B cell (primary cell): ENCODE measurements at regions not wholly inside any gene's neighbourhood (a gene's known extent, or its start where the extent isn't known, plus 50 kb on each side); places are given as distances from the start of the nearest gene placed in this dataset.

ENCODE experiments used
- ATAC-seq: fragments of 200-7000 bp; cut with Tn5 transposase; one replicate; pipeline ENCODE4 v1.10.0; 2021; ENCODE audit warnings: low read depth, mild to moderate bottlenecking, moderate number of reproducible peaks, moderate library complexity
- CTCF ChIA-PET: fragments of 350-600 bp; sonication (Branson Sonifier 250); formaldehyde crosslinking; loops from one replicate; lab custom pipeline; 2021; ENCODE audit warnings: antibody characterized with exemption, inconsistent platforms; lab: Charles Lee
- POLR2A ChIA-PET: fragments of 350-600 bp; sonication (Branson Sonifier 250); formaldehyde crosslinking; loops from one replicate; lab custom pipeline; 2021; ENCODE audit warnings: antibody characterized with exemption; lab: Charles Lee
- DNase-seq: peaks from one replicate; pipeline ENCODE4 v3.0.0; 2013
- H2AFZ ChIP-seq: 2 replicates; pipeline ENCODE4 v1.6.1; 2012; ENCODE audit warnings: mild to moderate bottlenecking, low read depth, low read length; ENCODE audit not compliant: insufficient read depth, poor library complexity, severe bottlenecking
- H3K27ac ChIP-seq, 2 donors: 1 replicate in 1 of 2; 2 replicates in 1 of 2; pipeline ENCODE4 v1.5.1; 2012 to 2013; ENCODE audit warnings: low read length in 2 of 2, mild to moderate bottlenecking in 2 of 2, moderate library complexity in 1 of 2
- H3K27me3 ChIP-seq, 4 experiments: fragments of 200-600 bp in 1 of 4; sonication (generic) in 1 of 4; replicated peaks in 1 of 4; 1 replicate in 2 of 4; 2 replicates in 2 of 4; pipeline versions ENCODE4 v1.6.1 to v1.7.0; 2013 to 2016; ENCODE audit warnings: low read length in 3 of 4, mild to moderate bottlenecking in 2 of 4, mixed read lengths in 1 of 4, moderate library complexity in 1 of 4; ENCODE audit not compliant: insufficient read depth in 4 of 4, control insufficient read depth in 3 of 4; ENCODE audit errors: control extremely low read depth in 1 of 4
- H3K36me3 ChIP-seq, 2 experiments: replicated peaks in 1 of 2; 1 replicate in 1 of 2; 2 replicates in 1 of 2; pipeline versions ENCODE4 v1.6.1 to v1.7.1; 2013; ENCODE audit warnings: low read length in 1 of 2; ENCODE audit not compliant: insufficient read depth in 2 of 2, control insufficient read depth in 1 of 2; ENCODE audit errors: control extremely low read depth in 1 of 2, extremely low read depth in 1 of 2
- H3K4me1 ChIP-seq, 2 donors: fragments of 200-600 bp in 1 of 2; sonication (generic) in 1 of 2; 1 replicate in 1 of 2; 2 replicates in 1 of 2; pipeline versions ENCODE4 v1.5.1 to v1.6.1; 2013 to 2017; ENCODE audit warnings: low read length in 2 of 2; ENCODE audit not compliant: control insufficient read depth in 2 of 2, insufficient read depth in 2 of 2
- H3K4me2 ChIP-seq: replicated peaks from 2 replicates; pipeline ENCODE3; 2012; ENCODE audit warnings: mild to moderate bottlenecking, low read depth, low read length; ENCODE audit not compliant: poor library complexity, severe bottlenecking
- H3K4me3 ChIP-seq, 5 experiments: fragments of 200-600 bp in 1 of 5; sonication (generic) in 1 of 5; 1 replicate in 3 of 5; 2 replicates in 2 of 5; pipeline versions ENCODE4 v1.5.1 to v1.7.0; 2011 to 2016; ENCODE audit warnings: low read length in 4 of 5, mild to moderate bottlenecking in 4 of 5, low read depth in 2 of 5, control low read depth in 1 of 5, moderate library complexity in 1 of 5; ENCODE audit not compliant: insufficient read depth in 1 of 5; ENCODE audit errors: control extremely low read depth in 1 of 5, extremely low read depth in 1 of 5
- H3K79me2 ChIP-seq: fragments of 200-600 bp; sonication (generic); one replicate; pipeline ENCODE4 v1.6.0; 2016; ENCODE audit warnings: low read length; ENCODE audit not compliant: control insufficient read depth, insufficient read depth
- H3K9ac ChIP-seq: fragments of 200-600 bp; sonication (generic); 2 replicates; pipeline ENCODE4 v1.6.1; 2017; ENCODE audit warnings: mild to moderate bottlenecking, low read length, moderate library complexity
- H3K9me3 ChIP-seq, 3 donors: one replicate each; pipeline versions ENCODE4 v1.6.1 to v1.7.1; 2013; ENCODE audit warnings: low read length in 2 of 3; ENCODE audit not compliant: control insufficient read depth in 2 of 3, insufficient read depth in 1 of 3; ENCODE audit errors: control extremely low read depth in 1 of 3
- H4K20me1 ChIP-seq: 2 replicates; pipeline ENCODE4 v1.6.0; 2012; ENCODE audit warnings: mild to moderate bottlenecking, low read length; ENCODE audit not compliant: insufficient read depth, control insufficient read depth, poor library complexity, severe bottlenecking
- H3K27ac Mint-ChIP-seq: one replicate; pipeline ENCODE4 v1.8.0; 2021; ENCODE audit warnings: mixed read lengths
- H3K27me3 Mint-ChIP-seq: one replicate; pipeline ENCODE4 v1.8.0; 2021; ENCODE audit warnings: mixed read lengths
- H3K4me1 Mint-ChIP-seq: one replicate; pipeline ENCODE4 v1.8.0; 2021; ENCODE audit warnings: mixed read lengths
- H3K4me3 Mint-ChIP-seq: one replicate; pipeline ENCODE4 v1.8.0; 2021; ENCODE audit warnings: mixed read lengths
- H3K9me3 Mint-ChIP-seq: one replicate; pipeline ENCODE4 v1.8.0; 2022; ENCODE audit warnings: mixed read lengths; ENCODE audit not compliant: insufficient read depth
- CTCF ChIP-seq: fragments of 200-600 bp; IDR thresholded peaks from one replicate; pipeline ENCODE4 v1.8.0; 2022; ENCODE audit warnings: antibody characterized with exemption, mild to moderate bottlenecking
- EZH2 ChIP-seq: IDR thresholded peaks from 2 replicates; pipeline ENCODE4 v1.6.1; 2012; ENCODE audit warnings: borderline replicate concordance, low read depth, mild to moderate bottlenecking, moderate library complexity, low read length; ENCODE audit not compliant: insufficient read depth, poor library complexity, severe bottlenecking
- WGBS: methylation state at CpG from one replicate; pipeline ENCODE4 v1.1.5; 2013; ENCODE audit warnings: missing lambda C conversion rate; ENCODE audit not compliant: insufficient coverage; 5-methylcytosine and 5-hydroxymethylcytosine counted together
- intact Hi-C: fragments of 100-400 bp; cut with micrococcal nuclease; formaldehyde crosslinking; loops from one replicate; pipeline ENCODE4 v1.10.0; 2022

GRCh38 chr4:144463236-144463635, 182.7 kb upstream of the HHIP start:
- DNase-seq: no peak
- ChIA-PET CTCF (no interaction called here), POLR2A (no interaction called here)
- no peaks in the 10 kb centered on the region for H4K20me1 ChIP-seq
- TF ChIP-seq EZH2 (no peak), CTCF (no peak)
- WGBS: no CpG with 5 or more reads among the region's 1 CpG
- H2AFZ ChIP-seq: no peak overlapping the region
- no peak overlapping the region for H3K27ac Mint-ChIP-seq
- H3K4me1 ChIP-seq: no peaks in the 10 kb centered on the region
- H3K9me3 Mint-ChIP-seq: no peaks in the 10 kb centered on the region
- ATAC-seq: no peak
- no peaks in the 10 kb centered on the region for H3K9me3 ChIP-seq
- no peaks in the 10 kb centered on the region for H3K36me3 ChIP-seq
- no peaks in the 10 kb centered on the region for H3K79me2 ChIP-seq
- no peak overlapping the region for H3K4me3 Mint-ChIP-seq
- intact Hi-C loops: no loop called here
- no peaks in the 10 kb centered on the region for H3K4me1 Mint-ChIP-seq
- H3K4me3 ChIP-seq: no peak overlapping the region
- no peak overlapping the region for H3K4me2 ChIP-seq
- no peaks in the 10 kb centered on the region for H3K27me3 ChIP-seq
- no peak overlapping the region for H3K27ac ChIP-seq
- no peak overlapping the region for H3K9ac ChIP-seq
- no peaks in the 10 kb centered on the region for H3K27me3 Mint-ChIP-seq

GRCh38 chr4:144463896-144464295, 182.1 kb upstream of the HHIP start:
- H3K9me3 Mint-ChIP-seq: no peaks in the 10 kb centered on the region
- no peaks in the 10 kb centered on the region for H3K27me3 Mint-ChIP-seq
- Histone ChIP-seq H3K36me3 (no peaks in the 10 kb centered on the region), H3K4me3 (no peak overlapping the region), H3K4me1 (no peaks in the 10 kb centered on the region), H3K9ac (no peak overlapping the region), H3K9me3 (no peaks in the 10 kb centered on the region), H3K27me3 (no peaks in the 10 kb centered on the region), H3K79me2 (no peaks in the 10 kb centered on the region), H4K20me1 (no peaks in the 10 kb centered on the region), H3K4me2 (no peak overlapping the region), H3K27ac (no peak overlapping the region), H2AFZ (no peak overlapping the region)
- no peak overlapping the region for H3K27ac Mint-ChIP-seq
- TF ChIP-seq CTCF (no peak), EZH2 (no peak)
- no peak for DNase-seq
- no peak overlapping the region for H3K4me3 Mint-ChIP-seq
- CTCF ChIA-PET: no interaction called here
- intact Hi-C loops: no loop called here
- ATAC-seq: no peak
- WGBS: 90% methylated on average over 6 of the region's 7 CpGs
- POLR2A ChIA-PET: no interaction called here
- H3K4me1 Mint-ChIP-seq: no peaks in the 10 kb centered on the region
